Keratinocyte (primary cell): ENCODE measurements at regions not wholly inside any gene's neighbourhood (a gene's known extent, or its start where the extent isn't known, plus 50 kb on each side); places are given as distances from the start of the nearest gene placed in this dataset.

Experiments used
- EZH2 ChIP-seq: IDR thresholded peaks from one replicate; pipeline ENCODE4 v1.6.1; 2012; ENCODE audit warnings: inconsistent platforms, mild to moderate bottlenecking, low read length, moderate library complexity
- TF ChIP-seq, protein P1 (sequence below), 3 experiments: IDR thresholded peaks in 1 of 3; conservative IDR thresholded peaks in 1 of 3; optimal IDR thresholded peaks in 1 of 3; 2 replicates in 2 of 3; 3 replicates in 1 of 3; pipeline versions ENCODE3 to v1.5.1; 2011; ENCODE audit warnings: low read length in 3 of 3, mild to moderate bottlenecking in 3 of 3, moderate library complexity in 2 of 3, control low read depth in 1 of 3, inconsistent platforms in 1 of 3; ENCODE audit not compliant: insufficient read depth in 2 of 3; ENCODE audit errors: extremely low read depth in 1 of 3

GRCh38 chr9:3687145-3687544 is 161.3 kb upstream of the RFX3 start:
- TF ChIP-seq, protein P1, sequence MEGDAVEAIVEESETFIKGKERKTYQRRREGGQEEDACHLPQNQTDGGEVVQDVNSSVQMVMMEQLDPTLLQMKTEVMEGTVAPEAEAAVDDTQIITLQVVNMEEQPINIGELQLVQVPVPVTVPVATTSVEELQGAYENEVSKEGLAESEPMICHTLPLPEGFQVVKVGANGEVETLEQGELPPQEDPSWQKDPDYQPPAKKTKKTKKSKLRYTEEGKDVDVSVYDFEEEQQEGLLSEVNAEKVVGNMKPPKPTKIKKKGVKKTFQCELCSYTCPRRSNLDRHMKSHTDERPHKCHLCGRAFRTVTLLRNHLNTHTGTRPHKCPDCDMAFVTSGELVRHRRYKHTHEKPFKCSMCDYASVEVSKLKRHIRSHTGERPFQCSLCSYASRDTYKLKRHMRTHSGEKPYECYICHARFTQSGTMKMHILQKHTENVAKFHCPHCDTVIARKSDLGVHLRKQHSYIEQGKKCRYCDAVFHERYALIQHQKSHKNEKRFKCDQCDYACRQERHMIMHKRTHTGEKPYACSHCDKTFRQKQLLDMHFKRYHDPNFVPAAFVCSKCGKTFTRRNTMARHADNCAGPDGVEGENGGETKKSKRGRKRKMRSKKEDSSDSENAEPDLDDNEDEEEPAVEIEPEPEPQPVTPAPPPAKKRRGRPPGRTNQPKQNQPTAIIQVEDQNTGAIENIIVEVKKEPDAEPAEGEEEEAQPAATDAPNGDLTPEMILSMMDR (optimal IDR thresholded peaks at IDR 0.05 in 1 of 3, IDR thresholded peaks at IDR 0.05 in 1 of 3, conservative IDR thresholded peaks at IDR 0.05 in 1 of 3; ENCODE audit: extremely low read depth in 1 of 3, insufficient read depth in 2 of 3, low read length in 3 of 3), result no peak
- TF ChIP-seq EZH2, result no peak
